ENCODE measurements at regions not wholly inside any gene's neighbourhood (a gene's known extent, or its start where the extent isn't known, plus 50 kb on each side); places are given as distances from the start of the nearest gene placed in this dataset.

DNA sequence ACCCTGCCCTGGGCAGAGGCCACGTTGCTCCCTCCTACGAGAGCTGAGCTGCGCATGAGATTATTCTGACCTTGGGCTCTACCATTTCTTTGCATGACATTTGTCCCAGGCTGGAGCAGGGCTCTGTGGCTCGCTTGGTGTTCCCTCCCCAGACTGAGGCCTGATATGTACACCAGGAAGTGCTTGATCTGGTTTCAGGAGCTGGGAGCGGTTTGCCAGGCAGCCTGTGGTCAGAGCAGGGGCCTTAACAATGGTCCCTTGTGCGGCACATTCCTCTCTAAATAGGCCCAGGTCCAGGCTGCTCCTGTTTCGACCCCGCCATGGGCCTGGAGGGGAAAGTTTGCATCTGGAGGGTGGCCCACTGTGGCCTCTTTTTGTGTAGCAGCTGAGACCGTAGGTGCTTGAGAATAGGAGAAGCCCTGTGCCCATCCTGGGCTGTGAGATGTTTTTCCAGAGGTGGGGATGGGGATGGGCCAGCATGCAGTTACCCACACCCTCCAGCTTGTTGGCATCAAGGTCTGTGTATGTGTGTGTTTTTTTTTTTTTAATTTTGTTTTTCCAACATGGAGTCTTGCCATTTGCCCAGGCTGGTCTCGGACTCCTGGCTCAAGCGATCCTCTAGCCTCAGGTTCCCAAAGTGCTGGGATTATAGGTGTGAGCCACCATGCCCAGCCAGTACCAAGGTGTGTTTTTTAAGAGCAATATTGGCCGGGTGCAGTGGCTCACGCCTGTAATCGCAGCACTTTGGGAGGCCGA, 253.9 kb downstream of the SEC14L1 start:
- DNase-seq (ENCODE audit: low read depth in 3 of 3), result no peak

DNA sequence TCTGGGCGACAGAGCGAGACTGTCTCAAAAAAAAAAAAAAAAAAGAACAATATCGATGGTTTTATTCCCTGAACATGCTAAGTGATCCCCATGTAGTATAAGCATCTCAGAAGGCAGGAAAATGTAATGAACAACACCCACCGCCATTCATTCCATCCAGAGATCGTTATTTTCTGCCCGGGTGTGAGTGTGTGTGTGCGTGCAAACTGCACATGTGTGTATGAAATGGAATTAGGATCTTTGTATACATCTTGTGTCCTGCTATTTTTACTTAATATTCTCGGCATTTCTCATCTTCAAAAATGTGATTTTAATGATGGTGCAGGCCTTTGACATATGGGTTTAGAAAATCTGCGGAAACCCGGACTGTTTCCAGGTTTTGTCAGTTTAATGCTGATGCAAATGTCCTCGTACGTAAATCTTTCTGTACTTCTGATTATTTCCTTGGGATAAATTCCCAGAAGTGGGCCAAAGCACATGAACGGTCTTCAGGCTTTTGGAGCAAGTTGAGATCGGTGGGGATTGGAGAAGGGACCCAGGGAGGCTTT, 254.8 kb downstream of the SEC14L1 start:
- no peak for DNase-seq (ENCODE audit: low read depth in 3 of 3)

DNA sequence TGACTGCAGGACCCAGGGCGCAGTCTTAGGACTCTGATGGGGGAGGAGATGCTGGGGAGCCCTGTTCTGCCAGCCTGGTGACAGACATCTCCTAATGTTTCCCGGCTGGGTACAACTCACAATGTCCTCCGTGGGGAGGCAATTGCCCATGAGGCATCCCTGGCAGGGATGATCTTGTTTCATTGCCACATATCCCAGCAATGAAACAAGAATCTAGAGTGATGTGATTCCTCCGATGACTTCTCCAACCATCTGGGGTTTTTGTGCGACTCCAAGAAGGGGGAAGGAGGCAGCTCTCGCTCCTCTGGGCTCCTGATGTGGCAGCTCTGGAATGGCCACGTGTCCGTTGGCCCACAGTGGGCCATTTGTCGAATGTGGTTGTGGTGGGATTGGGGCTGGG, 255.8 kb downstream of the SEC14L1 start:
- no peak for DNase-seq (ENCODE audit: low read depth in 3 of 3)

DNA sequence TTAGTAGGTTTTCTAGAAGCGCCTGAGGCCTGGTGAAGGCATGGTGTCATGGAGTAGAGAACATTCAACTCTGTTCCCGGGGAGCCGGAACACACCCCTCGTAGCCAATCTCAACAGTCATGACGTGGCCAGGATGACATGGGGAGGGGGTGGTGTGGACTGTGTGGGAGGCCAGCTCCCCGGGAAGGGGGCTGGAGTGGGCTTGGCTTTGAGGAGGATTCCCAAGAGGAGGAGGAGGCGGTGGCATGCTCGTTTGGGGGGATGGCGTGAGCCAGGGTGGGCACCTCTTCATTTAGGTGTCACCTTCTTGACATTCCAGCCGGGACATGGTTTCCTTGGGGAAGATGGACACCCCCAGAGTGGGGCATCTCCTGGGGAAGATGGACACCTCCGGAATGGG, 257.5 kb downstream of the SEC14L1 start:
- no peak for DNase-seq (ENCODE audit: low read depth in 3 of 3)

DNA sequence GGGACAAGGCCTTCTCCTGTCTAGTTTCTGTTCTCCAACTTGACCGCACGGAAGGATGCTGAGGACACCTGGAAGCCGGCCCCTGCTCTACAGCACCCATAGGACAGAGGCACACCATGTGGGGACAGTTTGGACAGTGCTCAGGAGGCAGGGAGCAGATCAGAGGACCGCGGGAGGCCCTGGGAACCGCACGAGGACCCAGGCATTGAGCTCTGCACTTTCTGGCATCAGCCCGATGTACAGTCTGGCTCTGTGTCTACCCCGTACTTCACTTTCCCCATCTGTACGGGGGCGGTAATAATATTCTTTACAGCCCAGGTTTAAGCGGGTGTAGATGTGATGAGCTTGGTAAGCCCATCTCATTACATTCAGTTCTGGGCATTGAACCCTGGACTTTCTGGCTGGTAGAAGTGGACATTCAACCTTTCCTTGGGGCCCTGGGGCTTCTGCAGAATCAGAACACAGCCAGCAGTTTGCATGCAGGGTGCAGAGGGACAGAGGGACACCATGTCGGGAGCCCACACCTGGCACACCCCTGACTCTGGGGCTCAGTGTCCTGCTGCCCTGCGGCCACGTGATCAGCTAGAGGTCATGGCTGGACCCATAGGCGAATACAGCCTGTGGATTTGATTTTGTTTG, 258.7 kb downstream of the SEC14L1 start:
- no peak for DNase-seq (ENCODE audit: low read depth in 3 of 3)

DNA sequence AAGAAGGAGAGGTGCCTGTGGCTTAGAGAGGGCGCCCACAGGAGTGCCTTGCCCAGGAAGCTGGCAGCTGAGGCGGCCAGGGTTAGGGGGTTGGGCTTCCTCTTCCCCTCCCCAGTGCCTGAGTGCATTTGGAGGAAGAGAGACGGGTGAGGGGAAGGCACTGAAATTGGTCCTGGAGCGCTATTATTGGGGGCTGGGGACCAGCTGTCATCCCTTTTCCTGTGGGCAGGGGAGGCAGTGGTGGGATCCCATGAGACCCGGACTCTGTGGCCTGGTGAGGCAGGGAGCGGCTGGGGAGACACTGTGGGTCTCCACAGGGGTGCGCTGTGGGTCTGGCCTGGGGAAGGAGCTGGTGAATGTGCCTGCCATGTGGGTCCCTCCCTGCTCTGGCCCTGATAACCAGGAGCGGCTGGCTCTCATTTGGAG, 259.7 kb downstream of the SEC14L1 start:
- DNase-seq (ENCODE audit: low read depth in 3 of 3), result peak; percentile 66 to 84 (median 67)

DNA sequence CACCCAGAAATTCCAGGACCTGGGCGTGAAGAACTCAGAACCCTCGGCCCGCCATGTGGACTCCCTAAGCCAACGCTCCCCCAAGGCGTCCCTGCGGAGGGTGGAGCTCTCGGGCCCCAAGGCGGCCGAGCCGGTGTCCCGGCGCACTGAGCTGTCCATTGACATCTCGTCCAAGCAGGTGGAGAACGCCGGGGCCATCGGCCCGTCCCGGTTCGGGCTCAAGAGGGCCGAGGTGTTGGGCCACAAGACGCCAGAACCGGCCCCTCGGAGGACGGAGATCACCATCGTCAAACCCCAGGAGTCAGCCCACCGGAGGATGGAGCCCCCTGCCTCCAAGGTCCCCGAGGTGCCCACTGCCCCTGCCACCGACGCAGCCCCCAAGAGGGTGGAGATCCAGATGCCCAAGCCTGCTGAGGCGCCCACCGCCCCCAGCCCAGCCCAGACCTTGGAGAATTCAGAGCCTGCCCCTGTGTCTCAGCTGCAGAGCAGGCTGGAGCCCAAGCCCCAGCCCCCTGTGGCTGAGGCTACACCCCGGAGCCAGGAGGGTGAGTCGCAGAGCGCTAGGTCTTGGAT, 261.5 kb downstream of the SEC14L1 start:
- DNase-seq (ENCODE audit: low read depth in 3 of 3), result no peak

DNA sequence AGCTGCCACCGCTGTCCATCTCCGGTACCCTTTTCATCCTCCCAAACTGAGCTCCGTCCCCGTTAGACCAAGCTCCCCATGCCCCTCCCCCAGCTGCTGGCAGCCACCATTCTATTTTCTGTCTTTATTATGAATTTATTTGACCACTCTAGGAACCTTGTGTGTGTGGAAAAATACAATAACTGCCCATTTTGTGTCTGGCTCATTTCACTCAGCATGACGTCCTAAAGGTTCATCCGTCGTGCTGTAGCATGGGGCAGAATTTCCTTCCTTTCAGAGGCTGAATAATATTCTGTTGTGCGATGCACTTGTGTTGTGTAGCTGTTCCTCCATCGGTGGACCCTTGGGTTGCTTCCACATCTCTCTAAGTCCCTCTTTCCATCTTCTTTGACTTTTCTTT, 263.1 kb downstream of the SEC14L1 start:
- DNase-seq (ENCODE audit: low read depth in 3 of 3), result no peak

DNA sequence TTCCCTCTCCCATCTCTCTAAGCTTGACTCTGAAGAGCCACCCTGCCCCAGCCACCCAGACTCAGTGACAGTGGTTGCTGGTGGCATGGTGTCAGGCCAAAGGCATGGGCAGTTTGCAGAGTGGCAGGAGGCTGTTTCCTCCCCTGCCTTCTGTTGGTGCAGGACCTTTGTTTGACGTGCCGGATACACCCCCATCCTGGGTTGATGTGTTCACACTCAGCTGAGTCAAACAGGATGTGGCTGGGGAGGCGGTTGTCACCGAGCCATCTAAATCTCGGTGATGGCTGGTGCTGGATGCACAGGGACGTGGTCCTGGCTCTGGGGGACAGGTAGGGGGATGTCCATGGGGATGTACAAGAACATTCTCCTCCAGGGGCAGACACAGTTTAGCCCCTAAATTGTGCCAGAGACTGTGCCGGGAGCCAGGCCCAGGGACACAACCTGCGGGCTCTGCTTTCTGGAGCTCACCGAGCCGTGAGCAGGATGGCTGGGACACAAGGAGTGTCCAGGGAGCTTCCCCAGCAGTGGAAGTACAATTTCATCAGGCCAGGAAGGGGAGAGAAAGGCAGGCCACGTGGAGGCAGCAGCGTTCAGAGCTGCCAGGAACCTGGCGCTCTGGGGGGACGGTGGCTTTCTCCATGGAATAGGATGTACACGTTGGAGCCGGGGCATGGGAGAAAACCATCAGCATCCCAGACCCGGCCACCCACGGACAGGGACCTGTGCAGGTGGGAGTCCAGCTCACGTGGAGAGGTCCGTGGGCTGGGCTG, 264.2 kb downstream of the SEC14L1 start:
- DNase-seq (ENCODE audit: low read depth in 3 of 3), result peak; percentile 61 to 74 (median 74)

DNA sequence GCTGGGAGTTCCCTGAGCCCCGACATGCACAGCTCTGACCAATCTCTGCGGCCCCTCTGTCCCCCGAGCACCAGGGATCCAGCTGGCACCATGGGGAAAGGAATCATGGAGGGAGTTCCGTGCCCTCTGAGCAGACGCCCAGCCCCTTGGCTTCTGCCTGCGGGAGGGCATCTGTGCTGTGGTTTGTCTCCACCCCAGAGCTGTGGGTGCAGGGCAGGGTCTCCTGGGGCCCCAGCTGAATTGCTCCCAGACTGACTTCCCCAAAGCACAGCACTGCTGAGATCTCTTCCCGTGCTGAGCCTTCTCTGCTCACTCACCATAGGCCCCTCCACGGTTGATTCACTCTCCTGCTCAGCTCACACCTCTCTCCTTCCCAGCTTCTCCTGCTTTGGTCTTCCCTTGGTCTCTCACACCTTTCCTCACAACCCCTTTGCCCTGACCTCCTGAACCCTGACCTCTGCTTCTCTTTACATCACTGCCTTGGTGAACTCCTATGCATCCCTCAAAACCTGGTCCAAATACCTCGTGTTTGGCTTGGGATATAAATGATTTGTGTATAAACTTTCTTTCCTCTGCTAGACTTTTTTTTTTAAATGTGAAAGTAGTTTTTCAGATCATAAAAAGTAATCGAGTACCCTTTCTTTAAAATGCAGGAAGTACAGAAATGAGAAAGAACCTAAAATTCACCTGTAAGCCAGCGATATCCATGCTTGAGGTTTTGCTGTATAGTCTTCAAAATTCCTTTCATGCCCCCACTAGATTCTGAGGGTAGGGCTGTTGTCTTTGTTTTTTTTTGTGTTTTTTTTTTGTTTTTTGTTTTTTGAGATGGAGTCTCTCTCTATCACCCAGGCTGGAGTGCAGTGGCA, 265.3 kb downstream of the SEC14L1 start:
- no peak for DNase-seq (ENCODE audit: low read depth in 3 of 3)

DNA sequence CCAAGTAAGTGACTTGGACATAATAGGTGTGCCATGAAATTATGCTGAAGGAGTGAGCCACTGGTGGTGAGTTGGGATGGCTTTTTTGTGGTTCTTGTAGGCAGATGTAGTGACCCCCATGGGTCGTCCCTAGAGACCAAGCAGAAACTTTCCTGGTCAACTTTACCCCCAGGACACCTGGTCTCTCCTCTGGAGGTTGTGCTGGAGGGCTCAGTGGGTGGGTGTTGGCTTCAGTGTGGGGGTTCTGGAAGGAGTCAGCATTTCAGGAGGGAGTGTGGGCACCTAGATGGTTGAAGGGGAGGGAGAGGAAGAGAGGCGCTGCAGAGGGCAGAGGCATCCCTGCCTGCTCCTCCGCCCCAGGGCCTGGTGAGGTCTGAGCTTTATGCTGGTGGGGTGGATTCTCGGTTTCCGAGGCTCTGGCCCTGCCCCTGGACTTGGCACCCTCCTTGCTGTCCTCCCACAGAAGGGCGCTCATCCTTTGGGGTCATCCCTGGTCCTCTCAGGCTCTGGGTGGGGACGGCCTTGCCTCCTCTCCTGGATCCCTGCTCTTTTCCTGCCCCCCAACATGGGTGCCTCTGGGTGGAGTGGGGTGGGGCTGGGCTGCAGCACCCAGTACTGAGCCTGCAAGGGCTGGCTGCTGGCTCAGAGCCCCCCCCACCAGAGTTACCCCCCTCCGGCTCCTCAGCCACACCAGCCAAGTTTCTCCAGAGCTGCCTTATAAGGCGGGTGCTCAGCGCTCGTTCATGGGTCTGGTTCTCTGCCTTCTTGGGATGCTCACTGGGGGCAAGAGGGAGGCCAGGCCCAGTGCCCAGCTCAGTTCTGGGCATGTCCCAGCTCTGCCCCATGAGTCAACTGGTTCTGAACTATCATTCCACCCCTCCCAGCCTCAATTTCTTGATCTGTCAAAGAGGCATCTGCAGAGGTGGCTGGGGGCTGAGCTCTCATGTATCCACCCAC, 266.8 kb downstream of the SEC14L1 start:
- no peak for DNase-seq (ENCODE audit: low read depth in 3 of 3)

DNA sequence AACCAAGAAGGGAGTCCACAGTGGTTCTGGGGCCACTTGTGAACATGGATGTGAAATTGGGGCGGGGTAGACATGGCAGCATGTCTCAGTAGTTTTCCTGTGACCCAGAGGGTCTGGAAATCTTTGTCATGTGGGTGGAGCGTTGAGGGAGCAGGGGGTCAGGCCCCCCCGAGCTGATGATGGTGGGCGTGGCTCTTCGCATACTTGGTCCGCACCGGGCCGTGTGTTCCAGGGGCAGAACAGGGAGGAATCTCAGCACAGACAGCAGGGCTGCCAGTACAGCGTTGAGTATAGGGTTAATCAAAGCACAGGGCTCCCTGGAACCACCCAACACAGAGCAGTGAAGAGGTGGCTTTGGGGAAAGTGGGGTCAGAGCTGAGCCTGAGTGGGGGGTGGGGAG, 267.5 kb downstream of the SEC14L1 start:
- DNase-seq (ENCODE audit: low read depth in 3 of 3), result no peak

DNA sequence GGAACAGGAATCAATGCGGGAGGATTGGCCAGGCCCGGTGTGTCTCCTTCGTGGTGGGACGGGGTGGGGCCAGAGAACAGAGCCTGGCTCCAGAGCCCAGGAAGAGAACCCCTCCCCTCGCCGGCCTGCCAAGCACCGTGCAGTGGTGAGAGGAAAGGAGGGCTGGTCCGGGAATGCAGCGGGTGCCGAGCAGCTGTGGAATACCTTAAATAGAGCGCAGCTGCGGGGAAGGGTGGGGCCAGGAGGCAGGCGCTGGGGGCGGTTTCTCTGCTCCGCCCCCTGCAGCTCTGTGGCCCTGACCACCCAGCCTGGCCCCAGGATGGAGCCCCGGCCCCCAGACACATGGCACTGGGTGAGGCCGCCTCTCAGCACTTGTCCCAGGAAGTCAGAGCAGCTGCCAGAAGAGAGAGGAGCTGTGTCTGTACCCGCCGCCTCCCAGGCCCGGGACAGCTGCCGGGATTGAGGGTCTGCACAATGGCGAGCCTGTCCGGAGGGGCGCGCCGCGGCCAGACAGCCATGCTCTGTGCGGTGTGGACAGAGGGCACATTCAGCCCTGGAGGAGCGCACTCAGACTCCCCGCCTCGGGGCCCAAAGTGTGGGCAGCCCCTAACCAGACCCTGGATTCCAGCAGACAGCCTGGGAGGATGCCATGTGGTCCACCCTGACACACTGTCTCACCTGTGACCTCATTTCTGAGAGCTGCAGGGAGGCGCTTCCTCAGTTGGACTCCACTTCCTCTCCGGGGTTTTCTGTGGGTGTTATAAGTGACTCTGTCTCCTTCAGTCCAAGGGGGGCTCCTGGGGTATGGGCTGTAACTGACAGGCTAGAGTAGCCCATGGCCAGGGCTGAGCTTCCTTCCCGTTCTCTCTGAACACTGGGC, 268.8 kb downstream of the SEC14L1 start:
- DNase-seq (ENCODE audit: low read depth in 3 of 3), result no peak

DNA sequence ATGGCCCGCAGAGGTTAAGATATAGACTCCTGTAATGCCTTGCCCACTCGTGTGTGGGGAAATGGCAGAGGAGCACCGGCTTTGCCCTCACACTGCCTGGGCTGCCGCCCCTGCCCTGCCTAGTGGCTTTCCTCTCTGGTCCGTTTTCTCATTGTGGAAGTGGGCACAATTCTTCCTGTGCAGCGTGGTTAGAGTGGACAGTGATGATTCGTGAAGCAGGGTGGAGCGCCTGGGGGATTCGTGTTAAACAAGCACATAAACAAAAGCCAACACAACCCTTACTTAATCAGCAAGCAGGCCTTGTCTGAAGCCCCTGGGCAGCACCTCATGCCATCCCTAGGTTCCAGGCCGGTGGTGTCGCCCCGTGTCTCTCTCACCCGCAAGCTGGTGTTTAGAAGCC, 269.7 kb downstream of the SEC14L1 start:
- DNase-seq (ENCODE audit: low read depth in 3 of 3), result no peak

DNA sequence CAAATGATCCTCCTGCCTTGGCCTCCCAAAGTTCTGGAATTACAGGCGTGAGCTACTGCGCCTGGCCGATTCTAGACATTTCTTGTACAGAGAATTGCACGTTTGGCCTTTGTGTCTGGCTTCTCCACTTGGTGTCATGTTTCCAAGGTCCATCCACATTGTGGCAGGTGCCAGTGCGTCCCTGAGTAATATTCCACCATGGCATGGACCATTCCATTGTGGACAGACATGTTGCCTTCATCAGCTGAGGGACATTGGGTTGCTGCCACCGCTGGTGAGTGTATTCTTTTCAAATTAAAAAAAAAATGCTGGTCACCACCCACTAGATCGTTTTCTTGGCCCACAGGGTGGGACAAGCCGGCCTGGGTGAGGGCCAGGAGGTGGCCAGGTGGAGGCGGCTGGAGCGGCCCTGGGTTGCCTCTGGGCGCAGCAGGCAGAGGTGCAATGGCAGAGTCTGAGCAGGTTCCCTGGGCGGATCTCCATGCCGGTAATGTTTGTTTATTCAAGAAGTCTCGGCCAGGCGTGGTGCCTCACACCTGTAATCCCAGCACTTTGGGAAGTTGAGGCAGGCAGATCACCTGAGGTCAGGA, 274.1 kb downstream of the SEC14L1 start:
- DNase-seq (ENCODE audit: low read depth in 3 of 3), result no peak

DNA sequence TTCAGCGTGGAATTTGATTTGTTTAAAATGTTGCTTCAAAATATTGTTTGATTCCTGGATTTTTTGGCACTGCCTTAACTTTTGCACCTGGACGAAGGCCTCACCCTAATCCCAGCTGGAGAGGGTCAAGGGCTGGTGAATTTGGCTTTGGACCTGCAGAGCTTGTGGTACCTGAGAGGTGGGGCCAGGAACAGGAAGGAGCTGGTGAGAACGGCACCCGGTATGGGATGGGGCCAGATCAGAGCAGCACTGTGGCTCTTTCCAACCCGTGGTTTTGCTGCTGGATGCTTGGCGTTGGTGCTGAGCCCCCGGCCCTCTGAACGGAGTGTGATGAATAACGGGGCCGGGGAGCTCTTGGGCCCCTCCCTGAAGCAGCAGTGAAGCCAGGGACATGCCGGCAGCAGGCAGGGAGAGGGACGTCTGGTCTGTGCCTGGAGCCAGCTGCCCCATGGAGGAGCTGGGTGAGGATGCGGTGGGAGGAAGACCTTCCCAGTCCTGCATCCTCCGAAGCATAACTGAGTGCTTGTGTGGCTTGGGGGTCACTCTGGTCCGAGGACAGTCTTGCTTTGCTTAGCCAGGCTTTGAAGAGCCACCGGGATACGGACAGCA, 275.4 kb downstream of the SEC14L1 start:
- DNase-seq (ENCODE audit: low read depth in 3 of 3), result no peak

DNA sequence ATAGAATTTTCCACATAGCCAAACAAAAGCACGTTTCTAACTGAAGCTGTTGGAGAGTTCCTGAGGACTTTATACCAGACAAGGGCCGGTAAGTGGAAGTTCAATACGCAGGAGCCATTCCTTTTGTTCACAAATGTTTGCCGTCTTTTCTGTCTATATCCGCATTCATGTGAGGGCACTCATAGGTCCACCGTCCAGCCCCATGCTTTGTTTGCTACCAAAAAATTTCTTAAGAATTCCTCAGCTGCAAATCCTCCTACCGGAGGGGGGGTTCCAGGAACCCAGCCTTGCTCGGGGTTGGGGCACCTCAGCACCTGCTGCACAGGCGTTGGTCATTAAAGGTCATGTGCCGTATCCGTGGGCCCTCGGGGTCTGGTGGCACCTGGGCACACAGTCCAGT, 276.8 kb downstream of the SEC14L1 start:
- DNase-seq (ENCODE audit: low read depth in 3 of 3), result no peak

DNA sequence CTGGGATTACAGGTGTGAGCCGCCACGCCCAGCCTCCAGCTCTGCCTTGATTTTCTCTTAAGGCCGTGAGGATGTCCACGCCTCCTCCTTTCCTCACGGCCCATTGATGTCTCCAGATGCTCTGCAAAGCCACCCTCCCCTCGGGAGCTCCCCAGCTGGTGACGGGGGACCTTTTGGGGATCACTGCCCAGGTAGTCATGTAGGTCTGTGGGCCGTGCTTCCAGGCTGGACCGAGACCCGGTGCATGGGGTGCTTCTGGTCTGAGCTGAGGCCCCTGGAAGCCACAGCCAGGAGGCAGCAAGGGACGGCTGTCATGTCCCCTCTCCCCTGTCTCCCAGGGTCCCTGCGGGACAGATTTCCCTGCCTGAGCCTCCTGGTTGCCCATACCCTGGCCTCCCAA, 277.8 kb downstream of the SEC14L1 start:
- no peak for DNase-seq (ENCODE audit: low read depth in 3 of 3)

Measured in stimulated activated CD4-positive, alpha-beta T cell treated with anti-CD3 and anti-CD28 coated beads, TNF-alpha, amount 100 ng/mL, for 48 hours (primary cell).